IMR-90 (cell line): ENCODE measurements at regions not wholly inside any gene's neighbourhood (a gene's known extent, or its start where the extent isn't known, plus 50 kb on each side); places are given as distances from the start of the nearest gene placed in this dataset.

Source experiments
- ATAC-seq: fragments of 200-7000 bp; cut with Tn5 transposase; 2 replicates; pipeline ENCODE4 v1.9.1; 2020; ENCODE audit warnings: low read depth, mild to moderate bottlenecking, moderate library complexity
- BruUV-seq: library from RNA; stranded (reverse); fragments of 400-500 nt; replicated peaks from 2 replicates; lab custom pipeline; 2021; lab: Mats Ljungman, UMichigan
- CTCF ChIA-PET: fragments of 300-600 bp; formaldehyde crosslinking; extraction: SDS; loops from one replicate; lab custom pipeline; 2021; ENCODE audit warnings: antibody characterized with exemption; lab: Yijun Ruan, JAX
- POLR2A ChIA-PET: fragments of 300-600 bp; sonication (Branson Sonifier 250); formaldehyde crosslinking; loops from one replicate; lab custom pipeline; 2022; ENCODE audit warnings: antibody characterized with exemption; ENCODE audit not compliant: unreplicated experiment; lab: Charles Lee
- DNase-seq: peaks from one replicate; pipeline ENCODE4 v3.0.0; 2013
- H2AFZ ChIP-seq: replicated peaks from 2 replicates; pipeline ENCODE3; 2013; ENCODE audit warnings: low read length, mild to moderate bottlenecking; ENCODE audit not compliant: poor library complexity
- H2AK5ac ChIP-seq: 2 replicates; pipeline ENCODE4 v1.6.1; 2013; ENCODE audit warnings: low read depth, low read length, inconsistent platforms
- H2AK9ac ChIP-seq: replicated peaks from 2 replicates; pipeline ENCODE3; 2013; ENCODE audit warnings: mild to moderate bottlenecking, low read depth, low read length, moderate library complexity; ENCODE audit not compliant: poor library complexity
- H2BK120ac ChIP-seq: 2 replicates; pipeline ENCODE4 v1.6.1; 2013; ENCODE audit warnings: low read depth, low read length, inconsistent platforms
- H2BK15ac ChIP-seq: 3 replicates; pipeline ENCODE4 v1.6.1; 2013; ENCODE audit warnings: low read depth, low read length, inconsistent platforms
- H2BK20ac ChIP-seq: 2 replicates; pipeline ENCODE4 v1.6.1; 2013; ENCODE audit warnings: low read depth, mild to moderate bottlenecking, inconsistent platforms, low read length, moderate library complexity
- H2BK5ac ChIP-seq: 2 replicates; pipeline ENCODE4 v1.6.1; 2013; ENCODE audit warnings: mild to moderate bottlenecking, low read depth, low read length, inconsistent platforms; ENCODE audit not compliant: poor library complexity, severe bottlenecking
- H3K14ac ChIP-seq: replicated peaks from 2 replicates; pipeline ENCODE4 v1.6.1; 2013; ENCODE audit warnings: low read depth, low read length, inconsistent platforms
- H3K18ac ChIP-seq: 2 replicates; pipeline ENCODE4 v1.6.1; 2013; ENCODE audit warnings: low read depth, low read length, control low read depth
- H3K23ac ChIP-seq: 2 replicates; pipeline ENCODE4 v1.6.1; 2013; ENCODE audit warnings: low read depth, low read length, inconsistent platforms
- H3K27ac ChIP-seq: 2 replicates; pipeline ENCODE4 v1.5.1; 2013; ENCODE audit warnings: mild to moderate bottlenecking, control low read depth, low read length; ENCODE audit not compliant: insufficient read depth
- H3K27me3 ChIP-seq: 2 replicates; pipeline ENCODE4 v1.6.1; 2013; ENCODE audit warnings: low read length; ENCODE audit not compliant: control insufficient read depth, insufficient read depth
- H3K36me3 ChIP-seq: 2 replicates; pipeline ENCODE4 v1.6.1; 2013; ENCODE audit warnings: low read length, mixed read lengths; ENCODE audit not compliant: control insufficient read depth, insufficient read depth
- H3K4ac ChIP-seq: 2 replicates; pipeline ENCODE4 v1.6.1; 2013; ENCODE audit warnings: low read depth, low read length, inconsistent platforms
- H3K4me1 ChIP-seq: 2 replicates; pipeline ENCODE4 v1.6.1; 2013; ENCODE audit warnings: low read length, mixed read lengths; ENCODE audit not compliant: control insufficient read depth, insufficient read depth
- H3K4me2 ChIP-seq: 2 replicates; pipeline ENCODE4 v1.6.1; 2013; ENCODE audit warnings: low read depth, mild to moderate bottlenecking, control low read depth, low read length, moderate library complexity
- H3K4me3 ChIP-seq: 2 replicates; pipeline ENCODE4 v1.5.1; 2013; ENCODE audit warnings: low read depth, mild to moderate bottlenecking, control low read depth, low read length, moderate library complexity; ENCODE audit not compliant: insufficient read depth
- H3K56ac ChIP-seq: 2 replicates; pipeline ENCODE4 v1.6.1; 2013; ENCODE audit warnings: low read length, inconsistent platforms; ENCODE audit not compliant: insufficient read depth; ENCODE audit errors: extremely low read depth
- H3K79me1 ChIP-seq, 2 experiments: 2 replicates each; pipeline ENCODE4 v1.6.1; 2013; ENCODE audit warnings: low read length in 2 of 2, inconsistent platforms in 1 of 2, low read depth in 1 of 2
- H3K9ac ChIP-seq: 2 replicates; pipeline ENCODE4 v1.6.1; 2013; ENCODE audit warnings: low read depth, low read length, control low read depth
- H3K9me1 ChIP-seq: 2 replicates; pipeline ENCODE4 v1.6.1; 2013; ENCODE audit warnings: low read length, inconsistent platforms; ENCODE audit not compliant: insufficient read depth
- H3K9me3 ChIP-seq: 2 replicates; pipeline ENCODE4 v1.6.1; 2013; ENCODE audit warnings: low read length; ENCODE audit not compliant: control insufficient read depth, insufficient read depth
- H4K20me1 ChIP-seq: 2 replicates; pipeline ENCODE4 v1.6.1; 2013; ENCODE audit warnings: low read length, inconsistent platforms; ENCODE audit not compliant: insufficient read depth
- H4K5ac ChIP-seq: 2 replicates; pipeline ENCODE4 v1.6.1; 2013; ENCODE audit warnings: mild to moderate bottlenecking, low read depth, low read length, control low read depth
- H4K8ac ChIP-seq, 2 experiments: 2 replicates each; pipeline ENCODE4 v1.6.1; 2013; ENCODE audit warnings: low read depth in 2 of 2, low read length in 2 of 2, control low read depth in 1 of 2, inconsistent platforms in 1 of 2
- H4K91ac ChIP-seq: 2 replicates; pipeline ENCODE4 v1.6.1; 2013; ENCODE audit warnings: low read depth, low read length, inconsistent platforms; ENCODE audit not compliant: insufficient read depth
- BHLHE40 ChIP-seq: fragments of 150-350 bp; IDR thresholded peaks from 2 replicates; pipeline ENCODE4 v1.6.1; 2016; ENCODE audit warnings: mild to moderate bottlenecking, low read depth, low read length
- CEBPB ChIP-seq: IDR thresholded peaks from 2 replicates; pipeline ENCODE4 v1.6.1; 2012; ENCODE audit warnings: low read depth, low read length, improper control_type of control experiment
- CHD1 ChIP-seq: IDR thresholded peaks from 2 replicates; pipeline ENCODE4 v1.6.1; 2012; ENCODE audit warnings: low read depth, low read length, improper control_type of control experiment
- CTCF ChIP-seq: conservative IDR thresholded peaks from 2 replicates; pipeline ENCODE4 v1.5.1; 2012; ENCODE audit warnings: mild to moderate bottlenecking, low read depth, low read length, improper control_type of control experiment
- FOS ChIP-seq: fragments of 150-350 bp; IDR thresholded peaks from 2 replicates; pipeline ENCODE4 v1.6.1; 2016; ENCODE audit warnings: low read depth, low read length
- MAFK ChIP-seq: IDR thresholded peaks from 2 replicates; pipeline ENCODE4 v1.6.1; 2012; ENCODE audit warnings: low read depth, low read length, improper control_type of control experiment
- MAZ ChIP-seq: IDR thresholded peaks from 2 replicates; pipeline ENCODE4 v1.6.1; 2012; ENCODE audit warnings: low read depth, mild to moderate bottlenecking, low read length, improper control_type of control experiment, moderate library complexity, borderline replicate concordance
- MXI1 ChIP-seq: IDR thresholded peaks from 2 replicates; pipeline ENCODE4 v1.6.1; 2012; ENCODE audit warnings: low read depth, mild to moderate bottlenecking, low read length, moderate library complexity, borderline replicate concordance
- NFE2L2 ChIP-seq: fragments of 150-350 bp; IDR thresholded peaks from 2 replicates; pipeline ENCODE4 v1.6.1; 2016; ENCODE audit warnings: low read depth, mild to moderate bottlenecking, low read length
- RAD21 ChIP-seq: IDR thresholded peaks from 2 replicates; pipeline ENCODE4 v1.6.1; 2012; ENCODE audit warnings: low read length, improper control_type of control experiment
- RCOR1 ChIP-seq: IDR thresholded peaks from 2 replicates; pipeline ENCODE4 v1.6.1; 2012; ENCODE audit warnings: mild to moderate bottlenecking, low read length, improper control_type of control experiment; ENCODE audit not compliant: insufficient replicate concordance
- RFX5 ChIP-seq: IDR thresholded peaks from 2 replicates; pipeline ENCODE4 v1.8.0; 2012; ENCODE audit warnings: low read depth, mild to moderate bottlenecking, low read length, moderate library complexity
- SMC3 ChIP-seq: fragments of 150-350 bp; IDR thresholded peaks from 2 replicates; pipeline ENCODE4 v1.6.1; 2016; ENCODE audit warnings: low read depth, mild to moderate bottlenecking, antibody characterized with exemption, low read length, moderate library complexity
- USF2 ChIP-seq: fragments of 150-350 bp; IDR thresholded peaks from 2 replicates; pipeline ENCODE4 v1.6.1; 2017; ENCODE audit warnings: mild to moderate bottlenecking, antibody characterized with exemption, low read length, low read depth
- WGBS, 2 experiments: methylation state at CpG; one replicate each; pipeline versions ENCODE4 v1.1.5 to v1.1.7; 2013; ENCODE audit warnings: missing lambda C conversion rate in 2 of 2; ENCODE audit not compliant: insufficient read length in 1 of 2; ENCODE audit errors: extremely low coverage in 2 of 2; 5-methylcytosine and 5-hydroxymethylcytosine counted together
- dilution Hi-C: fragments of 300-500 bp; cut with HindIII; formaldehyde crosslinking; loops from one replicate; pipeline ENCODE4 v1.14.3; 2018; ENCODE audit warnings: low sequenced_read_pairs; ENCODE audit not compliant: unreplicated experiment
- in situ Hi-C: fragments of 300-500 bp; cut with MboI; formaldehyde crosslinking; loops from 3 replicates; pipeline ENCODE4 v1.14.3; 2019; ENCODE audit warnings: low sequenced_read_pairs, inconsistent platforms, mixed read lengths
- intact Hi-C: fragments of 100-400 bp; cut with micrococcal nuclease; formaldehyde crosslinking; loops from 2 replicates; pipeline ENCODE4 v1.10.0; 2022
- TF ChIP-seq, protein P1 (sequence below): fragments of 150-350 bp; IDR thresholded peaks from 2 replicates; pipeline ENCODE4 v1.6.1; 2016; ENCODE audit warnings: low read depth, mild to moderate bottlenecking, low read length, moderate library complexity, borderline replicate concordance

GRCh38 chr12:125440399-125440798 lies 375.2 kb downstream of the AACS start:
- Histone ChIP-seq H3K9ac (no peak overlapping the region), H2AK5ac (no peak overlapping the region), H3K36me3 (no peaks in the 10 kb centered on the region), H2AK9ac (no peak overlapping the region), H3K4me3 (no peak overlapping the region), H4K5ac (no peak overlapping the region), H3K4me1 (no peaks in the 10 kb centered on the region), H3K9me3 (peaks cover 19% of the 10 kb centered on the region), H3K27me3 (no peaks in the 10 kb centered on the region), H4K8ac (no peak overlapping the region), H3K14ac (no peak overlapping the region), H3K18ac (no peak overlapping the region), H2BK15ac (no peak overlapping the region), H3K56ac (no peak overlapping the region), H3K4ac (no peak overlapping the region), H4K20me1 (no peaks in the 10 kb centered on the region), H4K91ac (no peak overlapping the region), H3K79me1 (no peaks in the 10 kb centered on the region), H3K9me1 (no peaks in the 10 kb centered on the region), H3K4me2 (no peak overlapping the region), H3K23ac (no peak overlapping the region), H3K27ac (no peak overlapping the region), H2BK5ac (no peak overlapping the region), H2BK120ac (no peak overlapping the region), H2AFZ (no peak overlapping the region), H2BK20ac (no peak overlapping the region)
- CTCF ChIA-PET: no interaction called here
- no CpG with 5 or more reads among the region's 3 CpGs for WGBS, 2 experiments
- POLR2A ChIA-PET: no interaction called here
- dilution Hi-C loops: no loop called here
- in situ Hi-C loops: no loop called here
- no peak for TF ChIP-seq CHD1
- no peak for TF ChIP-seq MAZ
- no peak for TF ChIP-seq USF2
- TF ChIP-seq RCOR1: no peak
- TF ChIP-seq MXI1: no peak
- TF ChIP-seq SMC3: no peak
- TF ChIP-seq RFX5: no peak
- no peak for TF ChIP-seq FOS
- no peak for TF ChIP-seq RAD21
- TF ChIP-seq, protein P1, sequence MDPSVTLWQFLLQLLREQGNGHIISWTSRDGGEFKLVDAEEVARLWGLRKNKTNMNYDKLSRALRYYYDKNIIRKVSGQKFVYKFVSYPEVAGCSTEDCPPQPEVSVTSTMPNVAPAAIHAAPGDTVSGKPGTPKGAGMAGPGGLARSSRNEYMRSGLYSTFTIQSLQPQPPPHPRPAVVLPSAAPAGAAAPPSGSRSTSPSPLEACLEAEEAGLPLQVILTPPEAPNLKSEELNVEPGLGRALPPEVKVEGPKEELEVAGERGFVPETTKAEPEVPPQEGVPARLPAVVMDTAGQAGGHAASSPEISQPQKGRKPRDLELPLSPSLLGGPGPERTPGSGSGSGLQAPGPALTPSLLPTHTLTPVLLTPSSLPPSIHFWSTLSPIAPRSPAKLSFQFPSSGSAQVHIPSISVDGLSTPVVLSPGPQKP: no peak
- TF ChIP-seq MAFK: no peak
- TF ChIP-seq CEBPB: no peak
- TF ChIP-seq CTCF: no peak
- TF ChIP-seq NFE2L2: no peak
- no peak for TF ChIP-seq BHLHE40
- no TSS peak for BruUV-seq
- intact Hi-C loops: no loop called here
- DNase-seq (no peak), ATAC-seq (no peak)
